Prostate gland (tissue), 2 donors: ENCODE measurements at regions not wholly inside any gene's neighbourhood (a gene's known extent, or its start where the extent isn't known, plus 50 kb on each side); places are given as distances from the start of the nearest gene placed in this dataset.

ENCODE experiments used
- POLR2A ChIP-seq: fragments of 450-650 bp; IDR thresholded peaks from one replicate; pipeline ENCODE4 v1.6.1; 2016; ENCODE audit warnings: antibody characterized with exemption, mild to moderate bottlenecking
- TF ChIP-seq, protein P1 (sequence below), 4 experiments: fragments of 200-600 bp in 2 of 4; fragments of 450-650 bp in 2 of 4; sonication (generic) in 2 of 4; IDR thresholded peaks; 1 replicate in 3 of 4; 2 replicates in 1 of 4; pipeline ENCODE4 v1.5.1; 2016 to 2019; ENCODE audit warnings: antibody characterized with exemption in 4 of 4, mild to moderate bottlenecking in 2 of 4, moderate library complexity in 2 of 4

DNA sequence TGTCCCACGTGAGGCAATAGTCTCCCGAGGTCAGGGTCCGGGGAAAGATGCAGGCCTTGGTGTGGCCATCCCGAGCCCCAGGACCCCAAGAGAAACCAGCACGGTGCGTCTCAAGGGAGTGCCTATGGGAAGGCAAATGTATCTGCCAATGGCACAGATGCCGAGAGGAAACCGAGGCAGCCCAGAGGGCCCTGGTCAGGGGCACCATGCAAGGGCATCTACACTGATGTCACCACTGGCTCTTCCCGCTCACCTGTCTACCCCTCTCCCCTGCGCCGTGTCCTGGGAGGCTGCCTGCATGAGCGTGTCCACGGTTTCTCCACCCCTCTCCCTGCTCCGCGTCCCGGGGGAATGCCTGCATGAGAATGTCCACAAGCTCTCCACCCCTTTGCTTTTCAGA lies 1318.8 kb downstream of the TBC1D22A start:
- TF ChIP-seq POLR2A: no peak
- TF ChIP-seq, protein P1, sequence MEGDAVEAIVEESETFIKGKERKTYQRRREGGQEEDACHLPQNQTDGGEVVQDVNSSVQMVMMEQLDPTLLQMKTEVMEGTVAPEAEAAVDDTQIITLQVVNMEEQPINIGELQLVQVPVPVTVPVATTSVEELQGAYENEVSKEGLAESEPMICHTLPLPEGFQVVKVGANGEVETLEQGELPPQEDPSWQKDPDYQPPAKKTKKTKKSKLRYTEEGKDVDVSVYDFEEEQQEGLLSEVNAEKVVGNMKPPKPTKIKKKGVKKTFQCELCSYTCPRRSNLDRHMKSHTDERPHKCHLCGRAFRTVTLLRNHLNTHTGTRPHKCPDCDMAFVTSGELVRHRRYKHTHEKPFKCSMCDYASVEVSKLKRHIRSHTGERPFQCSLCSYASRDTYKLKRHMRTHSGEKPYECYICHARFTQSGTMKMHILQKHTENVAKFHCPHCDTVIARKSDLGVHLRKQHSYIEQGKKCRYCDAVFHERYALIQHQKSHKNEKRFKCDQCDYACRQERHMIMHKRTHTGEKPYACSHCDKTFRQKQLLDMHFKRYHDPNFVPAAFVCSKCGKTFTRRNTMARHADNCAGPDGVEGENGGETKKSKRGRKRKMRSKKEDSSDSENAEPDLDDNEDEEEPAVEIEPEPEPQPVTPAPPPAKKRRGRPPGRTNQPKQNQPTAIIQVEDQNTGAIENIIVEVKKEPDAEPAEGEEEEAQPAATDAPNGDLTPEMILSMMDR (IDR thresholded peaks at IDR 0.05): no peak
